ENCODE measurements at regions not wholly inside any gene's neighbourhood (a gene's known extent, or its start where the extent isn't known, plus 50 kb on each side); places are given as distances from the start of the nearest gene placed in this dataset.

- Histone ChIP-seq H3K4me3 (no peak overlapping the region), H3K27me3 (no peaks in the 10 kb centered on the region), H3K36me3 (no peaks in the 10 kb centered on the region), H3K9me3 (peaks cover 0 to 9% (median 2%) of the 10 kb centered on the region in 12 donors), H3K4me1 (peaks cover 0 to 24% (median 1%) of the 10 kb centered on the region in 12 donors), H3K27ac (peak overlapping the region in 1 of 12 donors; percentile 5)
- 88 to 100% (median 96%) methylated on average over 1 of the region's 1 CpG for WGBS, 4 donors
- TF ChIP-seq POLR2A (IDR thresholded peaks at IDR 0.05) (no peak), CTCF (IDR thresholded peaks at IDR 0.05) (no peak)
- intact Hi-C loops (cut with DNase I), result no loop called here
- ATAC-seq (no peak), DNase-seq (no peak)
Measured at GRCh38 chr6:22363166-22363713, 66.4 kb upstream of the PRL start.

GRCh38 chr6:22363714-22364239, 66.9 kb upstream of the PRL start:
- ATAC-seq (peak in 2 of 4 donors; percentile 20 to 63), DNase-seq (peak in 1 of 5 donors; percentile 26)
- no peak for TF ChIP-seq POLR2A (IDR thresholded peaks at IDR 0.05)
- no peak for TF ChIP-seq CTCF (IDR thresholded peaks at IDR 0.05)
- Histone ChIP-seq H3K4me1 (peaks cover 0 to 24% (median 2%) of the 10 kb centered on the region in 12 donors), H3K9me3 (peaks cover 0 to 9% (median 2%) of the 10 kb centered on the region in 12 donors), H3K27ac (peak overlapping the region in 1 of 12 donors; percentile 5), H3K36me3 (no peaks in the 10 kb centered on the region), H3K27me3 (no peaks in the 10 kb centered on the region), H3K4me3 (no peak overlapping the region)
- intact Hi-C loops (cut with DNase I), result no loop called here
- 59 to 72% (median 64%) methylated on average over 4 of the region's 4 CpGs for WGBS, 4 donors

- no peaks in the 10 kb centered on the region for H3K36me3 ChIP-seq
- WGBS, 4 donors, result 79 to 89% (median 82%) methylated on average over 2 of the region's 2 CpGs
- DNase-seq, result no peak
- TF ChIP-seq POLR2A (IDR thresholded peaks at IDR 0.05), result no peak
- TF ChIP-seq CTCF (IDR thresholded peaks at IDR 0.05), result no peak
- ATAC-seq, result no peak
- peaks cover 0 to 9% (median 2%) of the 10 kb centered on the region in 12 donors for H3K9me3 ChIP-seq
- intact Hi-C loops (cut with DNase I), result no loop called here
- no peaks in the 10 kb centered on the region for H3K27me3 ChIP-seq
- no peak overlapping the region for H3K4me3 ChIP-seq
- peaks cover 0 to 24% (median 4%) of the 10 kb centered on the region in 12 donors for H3K4me1 ChIP-seq
- H3K27ac ChIP-seq, result no peak overlapping the region
Measured at GRCh38 chr6:22364306-22364705, 67.5 kb upstream of the PRL start.

- TF ChIP-seq CTCF (IDR thresholded peaks at IDR 0.05) (no peak), POLR2A (IDR thresholded peaks at IDR 0.05) (no peak)
- ATAC-seq (no peak), DNase-seq (no peak)
- no peak overlapping the region for H3K4me3 ChIP-seq
- intact Hi-C loops (cut with DNase I), result no loop called here
- H3K27ac ChIP-seq, result no peak overlapping the region
- H3K27me3 ChIP-seq, result no peaks in the 10 kb centered on the region
- no peaks in the 10 kb centered on the region for H3K36me3 ChIP-seq
- peaks cover 0 to 9% (median 2%) of the 10 kb centered on the region in 12 donors for H3K9me3 ChIP-seq
- 71 to 74% (median 71%) methylated on average over 4 of the region's 4 CpGs for WGBS, 4 donors
- peaks cover 0 to 24% (median 4%) of the 10 kb centered on the region in 12 donors for H3K4me1 ChIP-seq
Measured at GRCh38 chr6:22366214-22366613, 69.4 kb upstream of the PRL start.
